ENCODE measurements at regions not wholly inside any gene's neighbourhood (a gene's known extent, or its start where the extent isn't known, plus 50 kb on each side); places are given as distances from the start of the nearest gene placed in this dataset.

DNA sequence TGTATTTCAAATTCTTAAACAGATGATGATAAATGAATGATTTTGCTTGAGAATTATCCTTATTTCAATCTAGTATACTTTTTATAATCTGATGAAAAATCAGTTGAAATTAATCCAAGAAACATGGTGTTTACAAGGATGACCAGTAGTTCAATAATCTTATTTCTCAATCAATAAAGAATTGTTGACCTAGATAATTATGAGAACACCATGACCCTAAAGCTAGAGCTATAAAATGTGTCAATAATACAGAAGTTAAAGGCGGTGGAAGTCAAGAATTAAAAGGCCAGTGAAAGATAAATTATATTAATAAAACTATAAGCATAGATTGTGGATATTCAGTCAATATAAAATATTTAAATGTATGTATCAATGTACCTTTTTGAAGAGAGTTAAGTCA lies 667.4 kb upstream of the GCFC2 start:
- no peak overlapping the region for H3K27ac ChIP-seq (ENCODE audit: insufficient read depth, low read length)
- no peak for TF ChIP-seq EZH2 (IDR thresholded peaks at IDR 0.05; ENCODE audit: low read length, missing control alignments)
- TF ChIP-seq, protein P1, sequence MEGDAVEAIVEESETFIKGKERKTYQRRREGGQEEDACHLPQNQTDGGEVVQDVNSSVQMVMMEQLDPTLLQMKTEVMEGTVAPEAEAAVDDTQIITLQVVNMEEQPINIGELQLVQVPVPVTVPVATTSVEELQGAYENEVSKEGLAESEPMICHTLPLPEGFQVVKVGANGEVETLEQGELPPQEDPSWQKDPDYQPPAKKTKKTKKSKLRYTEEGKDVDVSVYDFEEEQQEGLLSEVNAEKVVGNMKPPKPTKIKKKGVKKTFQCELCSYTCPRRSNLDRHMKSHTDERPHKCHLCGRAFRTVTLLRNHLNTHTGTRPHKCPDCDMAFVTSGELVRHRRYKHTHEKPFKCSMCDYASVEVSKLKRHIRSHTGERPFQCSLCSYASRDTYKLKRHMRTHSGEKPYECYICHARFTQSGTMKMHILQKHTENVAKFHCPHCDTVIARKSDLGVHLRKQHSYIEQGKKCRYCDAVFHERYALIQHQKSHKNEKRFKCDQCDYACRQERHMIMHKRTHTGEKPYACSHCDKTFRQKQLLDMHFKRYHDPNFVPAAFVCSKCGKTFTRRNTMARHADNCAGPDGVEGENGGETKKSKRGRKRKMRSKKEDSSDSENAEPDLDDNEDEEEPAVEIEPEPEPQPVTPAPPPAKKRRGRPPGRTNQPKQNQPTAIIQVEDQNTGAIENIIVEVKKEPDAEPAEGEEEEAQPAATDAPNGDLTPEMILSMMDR (conservative IDR thresholded peaks at IDR 0.05 in 1 of 2, IDR thresholded peaks at IDR 0.05 in 1 of 2; ENCODE audit: low read depth in 1 of 2, low read length in 2 of 2): no peak
- no peaks in the 10 kb centered on the region for H4K20me1 ChIP-seq (ENCODE audit: control insufficient read depth, extremely low read depth, insufficient read depth, low read length)
- H3K36me3 ChIP-seq (ENCODE audit: control insufficient read depth, insufficient read depth, low read length): no peaks in the 10 kb centered on the region
- H3K79me2 ChIP-seq (ENCODE audit: control insufficient read depth, insufficient read depth, low read length): no peaks in the 10 kb centered on the region
- no peak overlapping the region for H3K4me2 ChIP-seq (ENCODE audit: extremely low read depth, insufficient read depth, low read length)
- no peak for DNase-seq (ENCODE audit: low read depth in 2 of 2)
- no peaks in the 10 kb centered on the region for H3K4me1 ChIP-seq (ENCODE audit: control insufficient read depth, extremely low read depth, insufficient read depth, low read length)
- no peaks in the 10 kb centered on the region for H3K9me3 ChIP-seq (ENCODE audit: control insufficient read depth, insufficient read depth, low read depth, low read length)
- H3K9ac ChIP-seq (ENCODE audit: insufficient read depth, low read length): no peak overlapping the region
- H3K27me3 ChIP-seq (ENCODE audit: control insufficient read depth, insufficient read depth, low read length): no peaks in the 10 kb centered on the region
- no peak overlapping the region for H2AFZ ChIP-seq (ENCODE audit: low read length)
- H3K4me3 ChIP-seq (replicated peaks in 1 of 4; ENCODE audit: control extremely low read depth in 1 of 4, insufficient read depth in 1 of 4, low read depth in 3 of 4, low read length in 4 of 4): no peak overlapping the region

DNA sequence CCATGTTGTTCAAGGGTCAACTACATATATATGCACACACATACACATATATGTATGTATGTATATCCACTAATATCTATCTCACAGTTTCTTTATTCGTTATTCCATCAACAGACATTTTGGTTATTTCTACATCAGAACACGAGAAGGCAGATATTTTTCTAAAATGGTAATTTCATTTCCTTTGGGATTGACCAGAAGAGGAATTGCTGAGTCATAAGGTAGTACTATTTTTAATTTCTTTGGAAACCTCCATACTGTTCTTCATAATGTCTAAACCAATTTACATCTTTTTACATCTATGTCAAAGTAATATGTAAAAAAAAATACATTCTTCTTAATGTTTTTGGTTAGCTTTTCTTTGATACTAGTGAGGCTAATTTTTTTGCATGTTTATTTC lies 630.7 kb upstream of the GCFC2 start:
- Histone ChIP-seq H3K9me3 (ENCODE audit: control insufficient read depth, insufficient read depth, low read depth, low read length) (no peaks in the 10 kb centered on the region), H3K27me3 (ENCODE audit: control insufficient read depth, insufficient read depth, low read length) (no peaks in the 10 kb centered on the region), H3K27ac (ENCODE audit: insufficient read depth, low read length) (no peak overlapping the region), H4K20me1 (ENCODE audit: control insufficient read depth, extremely low read depth, insufficient read depth, low read length) (no peaks in the 10 kb centered on the region), H3K36me3 (ENCODE audit: control insufficient read depth, insufficient read depth, low read length) (no peaks in the 10 kb centered on the region), H3K79me2 (ENCODE audit: control insufficient read depth, insufficient read depth, low read length) (no peaks in the 10 kb centered on the region), H3K4me3 (replicated peaks in 1 of 4; ENCODE audit: control extremely low read depth in 1 of 4, insufficient read depth in 1 of 4, low read depth in 3 of 4, low read length in 4 of 4) (no peak overlapping the region), H3K4me2 (ENCODE audit: extremely low read depth, insufficient read depth, low read length) (no peak overlapping the region), H3K9ac (ENCODE audit: insufficient read depth, low read length) (no peak overlapping the region), H3K4me1 (ENCODE audit: control insufficient read depth, extremely low read depth, insufficient read depth, low read length) (no peaks in the 10 kb centered on the region), H2AFZ (ENCODE audit: low read length) (no peak overlapping the region)
- no peak for DNase-seq (ENCODE audit: low read depth in 2 of 2)
- TF ChIP-seq, protein P1 (conservative IDR thresholded peaks at IDR 0.05 in 1 of 2, IDR thresholded peaks at IDR 0.05 in 1 of 2; ENCODE audit: low read depth in 1 of 2, low read length in 2 of 2): no peak
- TF ChIP-seq EZH2 (IDR thresholded peaks at IDR 0.05; ENCODE audit: low read length, missing control alignments): no peak

GRCh38 chr2:76332871-76333270 lies 622.2 kb upstream of the GCFC2 start:
- Histone ChIP-seq H3K4me2 (ENCODE audit: extremely low read depth, insufficient read depth, low read length) (no peak overlapping the region), H3K27me3 (ENCODE audit: control insufficient read depth, insufficient read depth, low read length) (no peaks in the 10 kb centered on the region), H2AFZ (ENCODE audit: low read length) (no peak overlapping the region), H3K4me1 (ENCODE audit: control insufficient read depth, extremely low read depth, insufficient read depth, low read length) (no peaks in the 10 kb centered on the region), H4K20me1 (ENCODE audit: control insufficient read depth, extremely low read depth, insufficient read depth, low read length) (no peaks in the 10 kb centered on the region), H3K79me2 (ENCODE audit: control insufficient read depth, insufficient read depth, low read length) (no peaks in the 10 kb centered on the region), H3K4me3 (replicated peaks in 1 of 4; ENCODE audit: control extremely low read depth in 1 of 4, insufficient read depth in 1 of 4, low read depth in 3 of 4, low read length in 4 of 4) (no peak overlapping the region), H3K36me3 (ENCODE audit: control insufficient read depth, insufficient read depth, low read length) (no peaks in the 10 kb centered on the region), H3K9ac (ENCODE audit: insufficient read depth, low read length) (no peak overlapping the region), H3K9me3 (ENCODE audit: control insufficient read depth, insufficient read depth, low read depth, low read length) (no peaks in the 10 kb centered on the region), H3K27ac (ENCODE audit: insufficient read depth, low read length) (no peak overlapping the region)
- TF ChIP-seq, protein P1 (conservative IDR thresholded peaks at IDR 0.05 in 1 of 2, IDR thresholded peaks at IDR 0.05 in 1 of 2; ENCODE audit: low read depth in 1 of 2, low read length in 2 of 2): no peak
- TF ChIP-seq EZH2 (IDR thresholded peaks at IDR 0.05; ENCODE audit: low read length, missing control alignments): no peak
- DNase-seq (ENCODE audit: low read depth in 2 of 2): no peak
